ENCODE measurements at regions not wholly inside any gene's neighbourhood (a gene's known extent, or its start where the extent isn't known, plus 50 kb on each side); places are given as distances from the start of the nearest gene placed in this dataset.
"Not testable (repeated sequence)": the region's sequence is repeated elsewhere in the genome, so short reads cannot be mapped to it uniquely, and the experiment has no call there.

DNA sequence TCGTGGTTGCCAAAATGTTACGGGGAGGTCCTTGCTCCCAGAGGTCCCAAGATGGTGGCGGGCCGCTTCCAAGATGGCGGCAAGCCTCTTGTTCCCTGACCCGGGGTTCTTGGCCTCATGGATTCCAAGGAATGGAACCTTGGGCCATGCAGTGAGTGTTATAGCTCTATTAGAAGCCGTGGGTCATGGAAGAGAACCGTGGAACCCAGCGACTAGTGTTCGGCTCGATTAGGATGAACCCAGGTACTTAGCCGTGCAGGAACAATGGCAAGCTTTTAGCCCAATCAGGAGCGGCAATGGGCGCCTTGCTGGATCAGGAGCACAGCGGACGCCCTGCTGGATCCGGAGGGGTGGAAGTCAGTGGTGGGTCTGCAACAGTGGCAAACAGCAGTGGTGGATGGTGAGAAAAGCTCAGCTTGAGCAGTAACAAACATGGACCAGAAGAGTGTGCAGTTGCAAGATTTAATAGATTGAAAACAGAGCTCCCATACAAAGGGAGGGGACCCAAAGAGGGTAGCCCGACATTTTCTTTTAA is 89.2 kb upstream of the SMAD3 start:
- H3K27ac ChIP-seq (ENCODE audit: low read depth, low read length, poor library complexity, severe bottlenecking); H2AFZ ChIP-seq (ENCODE audit: low read length); H3K79me2 ChIP-seq (ENCODE audit: insufficient read depth, low read depth, low read length); H3K4me1 ChIP-seq (ENCODE audit: insufficient read depth, low read length, poor library complexity, severe bottlenecking); H3K4me3 ChIP-seq (ENCODE audit: low read depth, low read length, poor library complexity, severe bottlenecking); H3K9me3 ChIP-seq (ENCODE audit: low read length); DNase-seq (ENCODE audit: low spot score); CTCF ChIA-PET (ENCODE audit: unreplicated experiment); H3K4me2 ChIP-seq (ENCODE audit: low read length); H3K36me3 ChIP-seq (ENCODE audit: insufficient read depth, low read length); H3K9me2 ChIP-seq (ENCODE audit: insufficient read depth, low read length); H4K20me1 ChIP-seq (ENCODE audit: insufficient read depth, low read length); intact Hi-C loops (cut with micrococcal nuclease; ENCODE audit: unreplicated experiment); BruUV-seq (replicated peaks): not testable (repeated sequence)
- POLR2A ChIA-PET, result interaction anchor here (0.7 kb wide), 1 partner anchor 1138 kb away, joined by 5 read pairs; no protein-coding TSS in a partner anchor

DNA sequence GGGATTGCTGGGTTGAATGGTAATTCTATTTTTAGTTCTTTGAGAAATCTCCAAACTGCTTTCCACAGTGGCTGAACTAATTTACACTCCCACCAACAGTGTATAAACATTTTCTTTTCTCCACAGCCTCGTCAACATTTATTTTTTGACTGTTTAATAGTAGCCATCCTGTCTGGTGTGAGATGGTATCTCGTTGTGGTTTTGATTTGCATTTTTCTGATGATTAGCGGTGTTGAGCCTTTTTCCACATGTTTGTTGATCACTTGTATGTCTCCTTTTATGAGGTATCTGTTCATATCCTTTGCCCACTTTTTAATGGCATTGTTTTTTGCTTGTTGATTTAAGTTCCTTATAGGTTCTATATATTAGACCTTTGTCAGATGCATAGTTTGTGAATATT is 85.1 kb upstream of the SMAD3 start:
- H3K4me2 ChIP-seq (ENCODE audit: low read length); H3K9me2 ChIP-seq (ENCODE audit: insufficient read depth, low read length); H2AFZ ChIP-seq (ENCODE audit: low read length); H3K4me3 ChIP-seq (ENCODE audit: low read depth, low read length, poor library complexity, severe bottlenecking); intact Hi-C loops (cut with micrococcal nuclease; ENCODE audit: unreplicated experiment); DNase-seq (ENCODE audit: low spot score); H4K20me1 ChIP-seq (ENCODE audit: insufficient read depth, low read length); POLR2A ChIA-PET; H3K36me3 ChIP-seq (ENCODE audit: insufficient read depth, low read length); H3K9me3 ChIP-seq (ENCODE audit: low read length); BruUV-seq (replicated peaks); H3K79me2 ChIP-seq (ENCODE audit: insufficient read depth, low read depth, low read length); H3K27ac ChIP-seq (ENCODE audit: low read depth, low read length, poor library complexity, severe bottlenecking); H3K4me1 ChIP-seq (ENCODE audit: insufficient read depth, low read length, poor library complexity, severe bottlenecking): not testable (repeated sequence)
- CTCF ChIA-PET (ENCODE audit: unreplicated experiment), result interaction anchor here (1.1 kb wide), 1 partner anchor 62 kb away, joined by 3 read pairs; no protein-coding TSS in a partner anchor

DNA sequence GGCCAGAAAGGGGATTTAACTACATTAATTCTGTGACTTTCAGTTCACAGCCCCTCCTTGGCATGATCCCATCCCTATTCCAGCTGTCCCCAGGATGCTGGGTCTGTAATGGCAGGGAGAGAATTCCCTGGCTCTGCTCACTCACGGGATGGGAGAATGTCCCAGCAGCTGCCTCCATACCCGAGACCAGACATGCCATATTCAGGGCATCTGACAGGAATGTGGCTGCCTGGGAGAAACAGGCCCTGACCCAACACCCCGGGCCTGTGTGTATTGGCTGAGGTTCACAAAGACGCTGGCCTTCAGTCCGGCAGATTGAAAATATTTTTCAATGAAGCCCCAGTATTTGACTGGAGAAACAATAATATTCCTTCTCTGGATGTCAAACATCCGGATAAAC is 83.6 kb upstream of the SMAD3 start:
- no peak overlapping the region for H2AFZ ChIP-seq (ENCODE audit: low read length)
- TF ChIP-seq, protein P1, sequence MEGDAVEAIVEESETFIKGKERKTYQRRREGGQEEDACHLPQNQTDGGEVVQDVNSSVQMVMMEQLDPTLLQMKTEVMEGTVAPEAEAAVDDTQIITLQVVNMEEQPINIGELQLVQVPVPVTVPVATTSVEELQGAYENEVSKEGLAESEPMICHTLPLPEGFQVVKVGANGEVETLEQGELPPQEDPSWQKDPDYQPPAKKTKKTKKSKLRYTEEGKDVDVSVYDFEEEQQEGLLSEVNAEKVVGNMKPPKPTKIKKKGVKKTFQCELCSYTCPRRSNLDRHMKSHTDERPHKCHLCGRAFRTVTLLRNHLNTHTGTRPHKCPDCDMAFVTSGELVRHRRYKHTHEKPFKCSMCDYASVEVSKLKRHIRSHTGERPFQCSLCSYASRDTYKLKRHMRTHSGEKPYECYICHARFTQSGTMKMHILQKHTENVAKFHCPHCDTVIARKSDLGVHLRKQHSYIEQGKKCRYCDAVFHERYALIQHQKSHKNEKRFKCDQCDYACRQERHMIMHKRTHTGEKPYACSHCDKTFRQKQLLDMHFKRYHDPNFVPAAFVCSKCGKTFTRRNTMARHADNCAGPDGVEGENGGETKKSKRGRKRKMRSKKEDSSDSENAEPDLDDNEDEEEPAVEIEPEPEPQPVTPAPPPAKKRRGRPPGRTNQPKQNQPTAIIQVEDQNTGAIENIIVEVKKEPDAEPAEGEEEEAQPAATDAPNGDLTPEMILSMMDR (conservative IDR thresholded peaks at IDR 0.05; ENCODE audit: low read length), result no peak
- intact Hi-C loops (cut with micrococcal nuclease; ENCODE audit: unreplicated experiment), result no loop called here
- CTCF ChIA-PET (ENCODE audit: unreplicated experiment), result no interaction called here
- H3K27ac ChIP-seq (ENCODE audit: low read depth, low read length, poor library complexity, severe bottlenecking), result no peak overlapping the region
- H3K4me3 ChIP-seq (ENCODE audit: low read depth, low read length, poor library complexity, severe bottlenecking), result no peak overlapping the region
- H3K9me3 ChIP-seq (ENCODE audit: low read length), result no peaks in the 10 kb centered on the region
- no peaks in the 10 kb centered on the region for H3K79me2 ChIP-seq (ENCODE audit: insufficient read depth, low read depth, low read length)
- BruUV-seq (replicated peaks), result no TSS peak
- no peak overlapping the region for H3K4me2 ChIP-seq (ENCODE audit: low read length)
- H3K36me3 ChIP-seq (ENCODE audit: insufficient read depth, low read length), result no peaks in the 10 kb centered on the region
- H3K4me1 ChIP-seq (ENCODE audit: insufficient read depth, low read length, poor library complexity, severe bottlenecking), result no peaks in the 10 kb centered on the region
- no peaks in the 10 kb centered on the region for H4K20me1 ChIP-seq (ENCODE audit: insufficient read depth, low read length)
- DNase-seq (ENCODE audit: low spot score), result no peak
- POLR2A ChIA-PET, result no interaction called here
- no peaks in the 10 kb centered on the region for H3K9me2 ChIP-seq (ENCODE audit: insufficient read depth, low read length)

DNA sequence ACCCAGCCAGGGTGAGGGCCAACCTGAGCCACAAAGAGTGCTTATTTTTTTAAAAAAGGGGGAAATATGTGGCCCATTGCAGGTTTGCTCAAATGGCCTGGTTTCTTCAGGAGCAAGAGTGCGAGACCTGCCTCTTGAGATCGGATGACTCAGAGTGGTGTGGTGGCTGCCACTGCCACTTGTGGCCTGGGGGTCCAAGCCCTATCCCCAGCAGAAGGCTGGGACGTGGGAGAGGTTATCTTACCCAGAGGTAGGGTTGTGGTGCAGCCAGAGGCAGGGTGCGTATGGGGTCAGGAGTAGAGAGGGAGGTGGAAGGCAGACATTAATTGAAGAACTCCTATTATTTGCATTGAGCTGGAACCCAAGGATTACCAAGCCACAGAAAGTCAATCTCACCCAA is 83.2 kb upstream of the SMAD3 start:
- ChIA-PET POLR2A (no interaction called here), CTCF (ENCODE audit: unreplicated experiment) (no interaction called here)
- Histone ChIP-seq H3K79me2 (ENCODE audit: insufficient read depth, low read depth, low read length) (no peaks in the 10 kb centered on the region), H3K9me2 (ENCODE audit: insufficient read depth, low read length) (no peaks in the 10 kb centered on the region), H3K4me2 (ENCODE audit: low read length) (no peak overlapping the region), H2AFZ (ENCODE audit: low read length) (no peak overlapping the region), H3K4me1 (ENCODE audit: insufficient read depth, low read length, poor library complexity, severe bottlenecking) (no peaks in the 10 kb centered on the region), H4K20me1 (ENCODE audit: insufficient read depth, low read length) (no peaks in the 10 kb centered on the region), H3K27ac (ENCODE audit: low read depth, low read length, poor library complexity, severe bottlenecking) (no peak overlapping the region), H3K4me3 (ENCODE audit: low read depth, low read length, poor library complexity, severe bottlenecking) (no peak overlapping the region), H3K9me3 (ENCODE audit: low read length) (no peaks in the 10 kb centered on the region), H3K36me3 (ENCODE audit: insufficient read depth, low read length) (no peaks in the 10 kb centered on the region)
- no peak for DNase-seq (ENCODE audit: low spot score)
- intact Hi-C loops (cut with micrococcal nuclease; ENCODE audit: unreplicated experiment), result no loop called here
- TF ChIP-seq, protein P1 (conservative IDR thresholded peaks at IDR 0.05; ENCODE audit: low read length), result no peak
- no peak for TF ChIP-seq EZH2phosphoT487 (IDR thresholded peaks at IDR 0.05; ENCODE audit: borderline replicate concordance, low read depth, low read length)
- BruUV-seq (replicated peaks), result no TSS peak

All from OCI-LY7 (cell line).